Midbrain (tissue), 1 donor: ENCODE measurements at regions not wholly inside any gene's neighbourhood (a gene's known extent, or its start where the extent isn't known, plus 50 kb on each side); places are given as distances from the start of the nearest gene placed in this dataset.

Experiments used
- DNase-seq: peaks from one replicate; lab custom pipeline; 2025; lab: John Stamatoyannopoulos, UW

- DNase-seq = no peak
These were observed 123.4 kb downstream of the SPCS3 start for GRCh38 chr4:176443117-176443516.

DNA sequence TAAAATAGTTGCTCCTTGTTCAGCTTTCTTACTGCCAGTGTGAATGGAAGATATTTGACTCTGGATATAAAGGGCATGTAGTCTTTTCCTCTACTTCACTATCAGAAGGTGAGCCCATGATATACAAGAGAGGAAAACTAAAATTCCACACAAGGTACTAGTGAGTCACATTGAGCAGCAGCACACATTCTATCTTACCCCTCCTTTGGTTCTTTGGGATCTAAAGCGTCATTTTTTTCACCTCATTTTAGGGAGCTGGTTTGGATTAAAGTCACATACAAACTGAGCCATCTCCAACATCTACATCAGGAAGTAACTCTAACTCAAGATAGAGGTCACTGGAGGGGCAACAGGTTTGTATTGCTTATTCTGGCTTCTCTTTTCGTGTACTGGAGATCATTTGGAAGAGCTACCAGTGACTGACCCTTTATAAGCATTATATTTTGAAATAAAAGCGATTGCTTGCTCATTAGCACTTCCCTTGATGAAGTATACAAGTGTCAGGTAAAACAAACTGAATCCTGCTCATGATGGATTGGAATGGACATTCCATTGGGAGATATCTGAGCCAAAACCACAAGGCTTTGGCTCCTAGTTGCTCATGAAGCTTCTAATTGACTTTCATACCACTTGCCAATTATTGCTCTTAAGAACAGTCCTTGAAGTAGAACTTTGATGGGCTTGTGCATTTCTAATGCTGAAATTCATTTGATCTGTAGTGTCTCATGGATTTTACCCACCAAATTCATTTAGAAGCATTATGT is 124.1 kb downstream of the SPCS3 start:
- DNase-seq = no peak

GRCh38 chr4:176444741-176445140 is 125.0 kb downstream of the SPCS3 start:
- no peak for DNase-seq

DNA sequence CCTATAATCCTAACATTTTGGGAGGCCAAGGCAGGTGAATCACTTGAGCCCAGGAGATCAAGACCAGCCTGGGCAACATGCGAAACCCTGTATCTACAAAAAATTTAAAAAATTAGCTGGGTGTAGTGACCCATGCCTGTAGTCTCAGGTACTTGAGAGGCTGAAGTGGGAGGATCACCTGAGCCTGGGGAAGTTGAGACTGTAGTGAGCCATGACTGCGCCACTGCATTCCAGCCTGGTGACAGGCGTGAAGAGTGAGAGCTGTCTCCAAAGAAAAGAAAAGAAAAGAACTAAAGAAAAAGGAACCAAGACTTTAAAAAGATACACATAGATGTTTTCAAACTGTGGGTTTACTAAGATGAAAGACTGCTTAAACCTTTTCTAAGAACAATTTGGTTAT is 129.0 kb downstream of the SPCS3 start:
- DNase-seq = no peak

- peak; percentile 51 for DNase-seq
These were observed 131.7 kb downstream of the SPCS3 start for GRCh38 chr4:176451443-176451842.

DNA sequence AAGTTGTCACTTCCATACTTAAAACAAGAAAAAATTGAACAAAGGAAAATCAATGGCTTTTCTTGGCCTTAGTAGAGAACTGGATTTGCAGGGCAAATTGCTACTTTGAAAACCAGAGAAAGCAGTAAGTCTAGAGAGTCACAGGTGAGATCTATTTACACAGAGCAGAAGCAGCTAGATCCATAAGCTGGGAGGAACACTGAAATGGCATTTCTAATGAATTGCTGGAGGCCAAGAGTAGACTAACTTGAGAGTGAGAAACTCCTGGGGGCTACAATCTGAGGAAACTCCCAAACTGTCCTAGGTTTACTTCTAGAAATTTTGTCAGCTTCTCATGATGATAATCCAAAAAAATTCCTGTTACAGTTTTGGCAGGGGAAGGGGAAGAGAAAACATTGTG is 133.3 kb downstream of the SPCS3 start:
- DNase-seq = no peak

DNA sequence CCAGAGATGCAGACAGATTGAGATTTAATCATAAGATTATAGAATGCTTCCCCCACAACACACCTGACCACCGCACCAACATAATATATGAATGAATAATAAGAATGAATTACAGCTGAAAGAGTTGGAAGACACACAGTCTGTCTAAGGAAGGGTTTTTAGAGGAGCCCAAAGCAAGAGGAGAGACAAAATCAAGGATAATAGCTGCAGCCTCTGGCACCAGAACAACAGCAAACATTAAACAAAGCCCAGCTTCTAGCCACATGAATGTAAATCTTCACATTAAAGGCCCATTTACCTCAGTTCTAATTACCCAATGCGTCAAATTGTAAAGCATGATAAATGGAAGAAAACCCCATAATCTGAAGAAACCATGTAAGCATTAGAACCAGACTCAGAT is 133.9 kb downstream of the SPCS3 start:
- DNase-seq = no peak

GRCh38 chr4:176464748-176465147 is 145.0 kb downstream of the SPCS3 start:
- DNase-seq = no peak

DNA sequence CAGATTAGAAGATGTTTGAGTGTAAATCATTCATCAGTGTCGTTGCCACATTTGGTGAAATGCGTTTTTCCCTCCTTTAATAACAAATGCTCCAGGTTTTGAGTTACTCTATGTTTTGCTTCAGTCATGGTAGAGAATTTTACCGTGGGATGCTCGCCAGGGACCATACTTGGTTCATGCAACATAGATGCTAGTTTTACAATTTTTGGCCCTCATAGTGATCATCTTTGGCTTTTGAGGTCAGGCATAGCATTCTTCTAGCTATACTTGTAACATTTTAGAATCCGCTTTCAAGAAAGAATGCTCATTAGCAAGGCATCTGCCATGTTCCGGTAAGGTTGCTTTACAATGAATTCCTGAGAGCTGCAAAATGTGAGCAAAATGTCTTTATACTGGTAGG is 147.2 kb downstream of the SPCS3 start:
- DNase-seq = no peak

- no peak for DNase-seq
These were observed 149.8 kb downstream of the SPCS3 start for GRCh38 chr4:176469546-176469945.

- DNase-seq = no peak
These were observed 150.9 kb downstream of the SPCS3 start for GRCh38 chr4:176470671-176471070.

GRCh38 chr4:176475067-176475466 is 155.3 kb downstream of the SPCS3 start:
- no peak for DNase-seq

DNA sequence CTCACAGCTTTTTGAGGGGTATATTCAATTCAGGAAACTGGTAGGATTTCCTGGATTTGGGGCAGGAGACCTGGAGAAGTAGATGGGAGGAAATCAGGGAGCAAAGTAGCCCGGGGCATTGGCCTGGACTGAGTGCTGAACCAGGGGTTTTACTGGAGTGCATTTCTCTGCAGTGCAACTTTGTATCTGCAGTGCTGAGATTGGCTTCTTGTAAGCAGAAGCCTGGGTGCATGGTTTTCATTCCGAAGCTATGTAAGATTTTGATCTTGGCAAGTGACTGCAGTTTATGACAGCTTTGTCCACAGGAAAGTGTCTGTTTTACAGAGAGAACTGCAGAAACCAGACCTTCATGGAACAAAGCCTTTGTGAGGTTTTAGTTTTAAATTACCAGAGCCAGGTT is 158.3 kb downstream of the SPCS3 start:
- DNase-seq = no peak

GRCh38 chr4:176479767-176480166 is 160.0 kb downstream of the SPCS3 start:
- no peak for DNase-seq

- DNase-seq = no peak
These were observed 163.2 kb downstream of the SPCS3 start for GRCh38 chr4:176482972-176483371.

- no peak for DNase-seq
These were observed 164.7 kb downstream of the SPCS3 start for GRCh38 chr4:176484301-176484984.

DNA sequence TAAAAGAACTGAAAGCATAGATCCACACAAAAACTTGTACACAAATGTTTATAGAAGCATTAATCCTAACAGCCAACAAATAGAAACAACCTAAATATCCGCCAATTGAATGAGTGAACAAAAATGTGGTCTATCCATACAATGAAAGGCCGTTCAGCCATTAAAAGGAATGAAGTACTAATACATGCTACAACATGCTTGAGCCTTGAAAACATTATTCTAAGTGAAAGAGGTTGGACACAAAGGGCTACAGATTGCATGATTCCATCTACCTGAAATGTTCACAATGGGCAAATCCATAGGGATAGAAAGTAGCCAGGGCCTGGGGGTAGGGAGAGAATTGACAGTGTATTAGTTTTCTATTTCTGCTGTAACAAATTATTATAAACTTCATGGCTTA is 169.2 kb downstream of the SPCS3 start:
- no peak for DNase-seq

DNA sequence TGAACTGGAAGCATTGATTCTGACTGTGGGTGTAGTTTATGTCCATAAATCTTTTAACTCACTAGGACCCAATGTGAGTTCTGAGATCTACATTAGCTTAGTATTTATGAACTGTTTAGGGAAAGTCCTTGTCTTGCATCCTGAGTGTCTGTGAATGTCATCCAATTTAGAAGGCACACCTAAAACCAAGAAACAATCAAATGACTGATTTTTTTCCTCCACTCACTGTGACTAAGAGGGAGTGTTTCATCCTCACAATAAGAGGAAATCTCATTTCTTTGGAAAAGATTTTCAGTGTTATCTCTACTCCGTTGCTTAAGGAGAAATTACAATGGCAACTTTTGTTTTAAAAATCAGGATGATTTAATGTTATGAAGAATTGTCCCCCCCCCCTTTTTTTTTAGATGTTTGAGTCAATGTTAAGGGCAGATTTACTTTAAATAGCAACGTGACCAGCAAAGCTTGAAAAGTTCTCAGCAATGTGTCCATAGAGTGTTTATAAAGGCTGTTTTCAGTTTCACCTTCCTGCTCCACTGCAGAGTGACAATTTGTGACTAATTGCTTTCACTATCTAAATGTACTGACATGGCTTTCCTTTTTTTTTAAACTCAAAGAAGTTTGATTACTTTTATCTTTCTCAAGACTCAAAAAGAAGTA is 173.0 kb downstream of the SPCS3 start:
- no peak for DNase-seq

GRCh38 chr4:176498617-176499256 is 179.0 kb downstream of the SPCS3 start:
- no peak for DNase-seq

DNA sequence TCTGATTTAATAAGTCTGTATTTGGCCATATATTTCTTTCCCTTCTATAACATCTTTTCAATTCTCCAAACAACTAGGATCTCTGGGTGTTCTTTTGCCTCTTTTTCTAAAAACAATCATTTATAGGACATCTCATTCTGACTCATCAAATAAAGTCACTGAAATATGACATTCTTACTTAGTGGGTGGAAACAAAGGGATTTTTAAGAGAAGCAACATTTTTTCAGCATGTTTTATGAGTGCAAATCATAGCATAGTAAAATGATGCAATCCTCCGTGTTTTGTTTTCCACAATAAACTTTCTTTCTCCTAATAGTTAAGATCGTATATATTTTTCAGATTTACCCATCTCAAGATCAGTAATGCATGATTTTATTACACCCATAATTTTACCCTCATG is 179.8 kb downstream of the SPCS3 start:
- no peak for DNase-seq

- DNase-seq = no peak
These were observed 181.1 kb downstream of the SPCS3 start for GRCh38 chr4:176500894-176501293.

GRCh38 chr4:176504118-176504517 is 184.4 kb downstream of the SPCS3 start:
- DNase-seq = no peak
